ENCODE measurements at regions not wholly inside any gene's neighbourhood (a gene's known extent, or its start where the extent isn't known, plus 50 kb on each side); places are given as distances from the start of the nearest gene placed in this dataset.

GRCh38 chr10:28217848-28218247 lies 85.0 kb downstream of the MPP7 start:
- no peak overlapping the region for H3K27ac Mint-ChIP-seq
- H3K36me3 Mint-ChIP-seq (ENCODE audit: low read depth) = peaks cover 3% of the 10 kb centered on the region
- H3K4me3 Mint-ChIP-seq = no peak overlapping the region
- H3K9me3 Mint-ChIP-seq = no peaks in the 10 kb centered on the region
- H3K4me1 Mint-ChIP-seq (ENCODE audit: low read depth) = peaks cover 48% of the 10 kb centered on the region
- peak; percentile 45 for DNase-seq
- no peaks in the 10 kb centered on the region for H3K27me3 Mint-ChIP-seq (ENCODE audit: low read depth)
- intact Hi-C loops (cut with micrococcal nuclease) = loop anchor here (1.0 to 2.0 kb wide), 5 partner anchors 25 to 193 kb away; no protein-coding TSS in a partner anchor
- CTCF ChIA-PET = interaction anchor here (0.8 to 1.5 kb wide), 7 partner anchors 24 to 477 kb away, joined by 3 to 6 read pairs (median 3); no protein-coding TSS in a partner anchor

DNA sequence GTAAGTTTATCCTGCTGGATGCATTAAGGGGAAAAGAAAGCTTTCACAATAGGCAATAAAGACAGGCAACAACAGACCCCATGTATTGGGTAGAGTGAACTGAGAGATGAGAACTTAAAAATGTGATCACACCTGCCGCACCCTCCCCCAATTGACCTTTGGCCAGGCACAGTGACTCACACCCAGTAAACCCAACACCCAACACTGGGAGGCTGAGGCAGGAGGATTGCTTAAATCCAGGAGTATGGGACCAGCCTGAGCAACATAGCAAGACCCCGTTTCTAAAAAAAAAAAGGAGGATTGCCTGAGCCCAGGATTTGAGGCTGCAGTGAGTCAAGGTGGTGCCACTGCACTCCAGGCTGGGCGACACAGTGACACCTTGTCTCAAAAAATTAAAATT lies 86.9 kb downstream of the MPP7 start:
- Mint-ChIP-seq H3K27me3 (ENCODE audit: low read depth) (no peaks in the 10 kb centered on the region), H3K9me3 (no peaks in the 10 kb centered on the region), H3K4me1 (ENCODE audit: low read depth) (peaks cover 42% of the 10 kb centered on the region), H3K27ac (no peak overlapping the region), H3K36me3 (ENCODE audit: low read depth) (peaks cover 5% of the 10 kb centered on the region), H3K4me3 (no peak overlapping the region)
- CTCF ChIA-PET = no interaction called here
- intact Hi-C loops (cut with micrococcal nuclease) = no loop called here
- peak; percentile 6 for DNase-seq

DNA sequence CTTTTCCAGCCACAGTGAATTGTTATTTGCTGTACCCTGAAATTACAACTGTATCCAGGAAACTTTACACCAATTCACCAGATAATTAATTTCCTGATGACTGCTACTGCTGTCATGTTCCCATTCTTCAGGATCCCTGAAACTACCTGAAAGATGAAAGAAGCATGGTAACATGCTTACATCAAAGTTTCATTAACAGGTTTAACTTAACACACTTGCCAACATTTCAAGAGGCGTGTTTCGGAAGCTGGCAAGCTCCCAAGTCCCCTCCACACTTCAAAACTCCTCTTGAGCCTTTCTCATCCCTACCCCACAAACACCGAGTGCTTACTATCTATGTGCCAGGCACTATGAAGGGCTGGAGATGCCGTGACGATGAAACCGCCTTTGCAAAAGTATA lies 88.6 kb downstream of the MPP7 start:
- Mint-ChIP-seq H3K27me3 (ENCODE audit: low read depth) (no peaks in the 10 kb centered on the region), H3K27ac (no peak overlapping the region), H3K9me3 (peaks cover 2% of the 10 kb centered on the region), H3K36me3 (ENCODE audit: low read depth) (peaks cover 13% of the 10 kb centered on the region), H3K4me3 (no peak overlapping the region), H3K4me1 (ENCODE audit: low read depth) (peaks cover 33% of the 10 kb centered on the region)
- CTCF ChIA-PET = interaction anchor here (0.6 kb wide), 1 partner anchor 37 kb away, joined by 4 read pairs; no protein-coding TSS in a partner anchor
- intact Hi-C loops (cut with micrococcal nuclease) = no loop called here
- no peak for DNase-seq

GRCh38 chr10:28211759-28212158 lies 91.1 kb downstream of the MPP7 start:
- H3K4me3 Mint-ChIP-seq = no peak overlapping the region
- CTCF ChIA-PET = no interaction called here

DNA sequence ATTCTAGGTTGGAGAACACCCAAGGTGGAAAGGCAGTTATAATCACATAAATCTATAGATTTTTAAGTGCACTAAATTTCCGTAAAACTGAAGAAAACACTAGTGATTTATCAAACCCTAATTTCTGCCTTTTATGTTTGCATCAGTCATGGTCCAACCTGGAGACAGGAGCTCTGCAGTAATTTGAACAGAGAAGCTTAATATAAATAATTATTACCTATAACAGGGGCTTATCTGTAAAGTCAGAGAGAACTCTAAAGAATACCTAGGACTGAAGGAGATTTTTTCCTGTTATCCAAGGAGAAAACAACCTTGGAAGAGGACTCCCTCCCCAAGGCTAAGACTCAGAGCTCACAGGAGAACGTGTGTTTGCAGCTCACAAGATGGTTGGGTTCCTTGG lies 95.1 kb downstream of the MPP7 start:
- Mint-ChIP-seq H3K27me3 (ENCODE audit: low read depth) (no peaks in the 10 kb centered on the region), H3K27ac (no peak overlapping the region), H3K36me3 (ENCODE audit: low read depth) (peaks cover 23% of the 10 kb centered on the region), H3K9me3 (peaks cover 11% of the 10 kb centered on the region), H3K4me1 (ENCODE audit: low read depth) (peaks cover 15% of the 10 kb centered on the region), H3K4me3 (no peak overlapping the region)
- intact Hi-C loops (cut with micrococcal nuclease) = no loop called here
- no peak for DNase-seq
- CTCF ChIA-PET = interaction anchor here (1.6 to 2.4 kb wide), 2 partner anchors 28 to 34 kb away, joined by 4 to 8 read pairs; no protein-coding TSS in a partner anchor

More at GRCh38 chr10:28211759-28212158, 91.1 kb downstream of the MPP7 start:
- intact Hi-C loops (cut with micrococcal nuclease) = no loop called here
- Mint-ChIP-seq H3K9me3 (peaks cover 11% of the 10 kb centered on the region), H3K27ac (no peak overlapping the region), H3K4me1 (ENCODE audit: low read depth) (peaks cover 16% of the 10 kb centered on the region), H3K36me3 (ENCODE audit: low read depth) (peaks cover 19% of the 10 kb centered on the region), H3K27me3 (ENCODE audit: low read depth) (no peaks in the 10 kb centered on the region)
- no peak for DNase-seq

GRCh38 chr10:28202941-28203352 lies 99.9 kb downstream of the MPP7 start:
- Mint-ChIP-seq H3K36me3 (ENCODE audit: low read depth) (peaks cover 20% of the 10 kb centered on the region), H3K27ac (no peak overlapping the region), H3K9me3 (no peaks in the 10 kb centered on the region), H3K4me3 (no peak overlapping the region), H3K27me3 (ENCODE audit: low read depth) (no peaks in the 10 kb centered on the region), H3K4me1 (ENCODE audit: low read depth) (peaks cover 19% of the 10 kb centered on the region)
- CTCF ChIA-PET = interaction anchor here (0.6 to 0.8 kb wide), 2 partner anchors 39 to 96 kb away, joined by 3 to 4 read pairs; no protein-coding TSS in a partner anchor
- intact Hi-C loops (cut with micrococcal nuclease) = no loop called here
- DNase-seq = no peak

GRCh38 chr10:28201410-28202400 lies 101.2 kb downstream of the MPP7 start:
- intact Hi-C loops (cut with micrococcal nuclease) = no loop called here
- CTCF ChIA-PET = no interaction called here
- H3K4me1 Mint-ChIP-seq (ENCODE audit: low read depth) = peaks cover 19% of the 10 kb centered on the region

GRCh38 chr10:28200775-28201174 lies 102.1 kb downstream of the MPP7 start:
- Mint-ChIP-seq H3K4me3 (no peak overlapping the region), H3K27me3 (ENCODE audit: low read depth) (no peaks in the 10 kb centered on the region), H3K27ac (no peak overlapping the region), H3K36me3 (ENCODE audit: low read depth) (peaks cover 24% of the 10 kb centered on the region), H3K4me1 (ENCODE audit: low read depth) (peaks cover 17% of the 10 kb centered on the region), H3K9me3 (no peaks in the 10 kb centered on the region)
- CTCF ChIA-PET = no interaction called here
- intact Hi-C loops (cut with micrococcal nuclease) = no loop called here
- DNase-seq = no peak

More at GRCh38 chr10:28201410-28202400, 101.2 kb downstream of the MPP7 start:
- no peaks in the 10 kb centered on the region for H3K9me3 Mint-ChIP-seq
- H3K27me3 Mint-ChIP-seq (ENCODE audit: low read depth) = no peaks in the 10 kb centered on the region
- H3K4me3 Mint-ChIP-seq = no peak overlapping the region
- H3K36me3 Mint-ChIP-seq (ENCODE audit: low read depth) = peaks cover 23% of the 10 kb centered on the region
- H3K27ac Mint-ChIP-seq = no peak overlapping the region
- DNase-seq = no peak

GRCh38 chr10:28199941-28200340 lies 102.9 kb downstream of the MPP7 start:
- no peak overlapping the region for H3K27ac Mint-ChIP-seq
- H3K4me3 Mint-ChIP-seq = no peak overlapping the region
- no peaks in the 10 kb centered on the region for H3K9me3 Mint-ChIP-seq
- H3K36me3 Mint-ChIP-seq (ENCODE audit: low read depth) = peaks cover 24% of the 10 kb centered on the region
- H3K27me3 Mint-ChIP-seq (ENCODE audit: low read depth) = no peaks in the 10 kb centered on the region
- DNase-seq = no peak
- H3K4me1 Mint-ChIP-seq (ENCODE audit: low read depth) = peaks cover 12% of the 10 kb centered on the region
- intact Hi-C loops (cut with micrococcal nuclease) = no loop called here
- CTCF ChIA-PET = interaction anchor here (0.9 kb wide), 1 partner anchor 19 kb away, joined by 3 read pairs; no protein-coding TSS in a partner anchor

DNA sequence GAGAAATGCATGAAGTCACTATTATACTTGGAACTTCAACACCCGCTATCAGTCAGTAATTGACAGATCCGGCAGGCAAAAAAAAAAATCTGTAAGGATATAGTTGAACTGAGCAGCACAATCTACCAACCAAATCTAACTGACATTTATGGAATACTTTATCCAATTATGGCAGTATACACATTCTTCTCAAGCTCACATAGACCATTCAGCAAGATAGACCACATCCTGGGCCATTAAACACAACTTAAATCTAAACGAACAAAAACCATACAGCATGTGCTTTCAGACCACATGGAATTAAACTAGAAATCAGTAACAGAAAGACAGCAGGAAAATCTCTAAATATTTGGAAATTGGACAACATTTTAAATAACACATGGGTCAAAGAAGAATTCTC lies 112.7 kb downstream of the MPP7 start:
- intact Hi-C loops (cut with micrococcal nuclease) = no loop called here
- H3K27me3 Mint-ChIP-seq (ENCODE audit: low read depth) = no peaks in the 10 kb centered on the region
- no peak overlapping the region for H3K4me3 Mint-ChIP-seq
- CTCF ChIA-PET = no interaction called here
- no peak for DNase-seq
- H3K36me3 Mint-ChIP-seq (ENCODE audit: low read depth) = peaks cover 8% of the 10 kb centered on the region
- no peaks in the 10 kb centered on the region for H3K9me3 Mint-ChIP-seq
- H3K4me1 Mint-ChIP-seq (ENCODE audit: low read depth) = peaks cover 53% of the 10 kb centered on the region
- no peak overlapping the region for H3K27ac Mint-ChIP-seq

DNA sequence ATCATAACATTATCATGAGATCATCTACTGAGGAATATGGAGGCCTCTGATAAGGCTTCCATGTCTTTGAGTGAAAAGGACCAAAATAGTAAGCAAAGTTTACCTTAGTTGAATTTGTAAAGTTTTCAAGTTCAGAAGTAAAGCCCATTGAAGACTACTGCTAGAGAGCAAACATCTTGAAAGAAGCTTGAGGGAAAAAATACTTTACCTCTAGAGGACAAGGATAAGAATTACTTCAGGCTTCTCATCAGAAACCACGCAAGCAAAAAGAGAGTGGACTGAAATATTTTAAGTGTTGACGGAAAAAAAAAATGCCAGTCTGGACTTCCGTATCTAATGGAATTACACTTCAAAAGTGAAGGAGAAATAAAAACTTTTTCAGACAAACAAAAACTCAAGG lies 114.3 kb downstream of the MPP7 start:
- intact Hi-C loops (cut with micrococcal nuclease) = no loop called here
- Mint-ChIP-seq H3K36me3 (ENCODE audit: low read depth) (peaks cover 2% of the 10 kb centered on the region), H3K27ac (no peak overlapping the region), H3K27me3 (ENCODE audit: low read depth) (no peaks in the 10 kb centered on the region), H3K9me3 (no peaks in the 10 kb centered on the region), H3K4me3 (no peak overlapping the region), H3K4me1 (ENCODE audit: low read depth) (peaks cover 48% of the 10 kb centered on the region)
- DNase-seq = no peak
- CTCF ChIA-PET = interaction anchor here (1.7 kb wide), 1 partner anchor 53 kb away, joined by 5 read pairs; no protein-coding TSS in a partner anchor

GRCh38 chr10:28186887-28187578 lies 115.8 kb downstream of the MPP7 start:
- CTCF ChIA-PET = no interaction called here
- no peaks in the 10 kb centered on the region for H3K36me3 Mint-ChIP-seq (ENCODE audit: low read depth)
- no peak overlapping the region for H3K4me3 Mint-ChIP-seq
- H3K9me3 Mint-ChIP-seq = no peaks in the 10 kb centered on the region
- no peak for DNase-seq
- H3K4me1 Mint-ChIP-seq (ENCODE audit: low read depth) = peaks cover 41% of the 10 kb centered on the region
- H3K27ac Mint-ChIP-seq = no peak overlapping the region
- no peaks in the 10 kb centered on the region for H3K27me3 Mint-ChIP-seq (ENCODE audit: low read depth)
- intact Hi-C loops (cut with micrococcal nuclease) = no loop called here

Measured in activated naive CD4-positive, alpha-beta T cell treated with anti-CD3 and anti-CD28 coated beads for 36 hours (primary cell).